NOMO-1 (cell line): ENCODE measurements at regions not wholly inside any gene's neighbourhood (a gene's known extent, or its start where the extent isn't known, plus 50 kb on each side); places are given as distances from the start of the nearest gene placed in this dataset.

ENCODE experiments used
- DNase-seq, 2 experiments: peaks; one replicate each; lab custom pipeline; 2025; ENCODE audit not compliant: unreplicated experiment in 2 of 2; lab: John Stamatoyannopoulos, UW

DNA sequence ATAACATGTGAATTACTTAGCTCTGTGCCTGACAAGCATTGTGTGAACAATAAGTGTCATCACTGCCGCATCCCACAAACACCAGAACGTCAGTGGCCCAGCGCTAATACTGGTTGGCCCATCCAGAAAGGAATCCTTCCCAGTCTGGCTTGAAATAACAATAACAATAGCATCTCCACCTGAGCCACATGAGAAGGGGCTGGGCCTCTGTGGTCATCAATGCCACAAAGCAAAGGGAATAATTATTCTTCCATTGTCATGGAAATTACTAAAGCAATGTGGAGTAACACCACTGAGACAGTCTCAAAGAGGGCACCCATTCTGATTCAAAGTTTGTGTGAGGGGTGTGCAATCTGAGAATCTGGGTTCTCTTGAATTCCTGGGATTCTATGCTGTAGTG is 105.7 kb upstream of the INHBA start:
- no peak for DNase-seq

DNA sequence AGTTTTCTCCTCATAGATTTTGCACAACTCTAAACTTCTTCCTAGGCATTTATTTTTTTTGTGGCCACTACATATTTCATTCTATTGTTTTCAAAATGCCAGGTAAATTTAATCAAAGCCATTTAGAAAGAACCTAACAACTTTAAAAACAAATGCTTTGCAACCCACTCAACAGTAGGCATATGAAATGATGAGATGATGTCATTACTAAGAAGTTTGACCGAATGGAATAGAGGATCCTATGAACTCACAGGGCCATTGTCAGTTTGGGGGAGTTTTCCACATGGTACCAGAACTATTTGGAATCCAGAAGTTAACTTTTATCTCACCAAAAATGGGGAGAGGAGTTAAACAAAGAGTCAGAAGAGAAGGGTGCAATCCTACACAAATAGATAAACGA is 100.7 kb upstream of the INHBA start:
- no peak for DNase-seq

DNA sequence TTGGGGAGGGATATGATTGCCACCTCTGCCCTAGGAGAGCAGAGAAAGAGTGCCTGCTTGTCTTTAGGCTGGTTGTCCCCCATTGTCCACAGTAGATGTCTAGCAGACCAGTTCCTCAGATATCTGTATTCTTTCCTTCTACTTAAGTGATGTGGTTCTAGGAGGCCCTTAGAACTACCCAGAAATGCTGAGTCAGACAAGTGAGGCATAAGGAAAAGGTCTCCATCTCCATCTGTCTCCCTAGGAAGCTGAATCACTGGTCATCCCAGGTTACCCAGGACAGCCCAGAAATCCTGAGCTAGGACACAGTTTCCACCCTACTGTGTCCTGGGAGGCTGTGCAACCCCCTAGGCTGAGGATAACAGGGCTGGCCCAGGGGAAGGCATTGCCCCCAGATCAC is 93.4 kb upstream of the INHBA start:
- no peak for DNase-seq

DNA sequence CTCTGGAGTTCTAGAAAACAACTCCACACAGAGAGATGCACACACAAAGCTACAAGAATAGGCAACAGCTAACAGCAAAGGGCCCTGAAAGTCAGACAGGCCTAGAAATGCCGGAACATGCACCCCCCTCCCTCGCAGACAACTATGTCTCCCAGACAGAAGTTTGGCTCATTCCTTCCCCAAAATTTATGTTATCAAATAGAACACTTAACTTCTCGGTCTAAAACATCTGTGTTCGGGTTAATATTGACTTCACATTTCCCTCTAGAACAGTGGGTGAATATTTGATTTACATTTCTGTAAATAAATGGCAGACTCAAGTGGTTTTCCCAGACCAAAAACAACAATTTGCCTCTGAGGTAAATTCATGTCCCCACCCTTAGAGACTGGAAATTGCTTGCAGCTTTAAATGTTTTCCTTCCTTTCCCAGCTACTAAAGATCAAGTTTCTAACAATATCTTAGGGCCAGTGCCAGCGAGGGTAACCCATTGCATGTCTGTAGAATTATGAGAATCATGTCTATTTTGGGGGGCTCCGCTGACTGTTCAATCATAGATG is 92.5 kb upstream of the INHBA start:
- no peak for DNase-seq

DNA sequence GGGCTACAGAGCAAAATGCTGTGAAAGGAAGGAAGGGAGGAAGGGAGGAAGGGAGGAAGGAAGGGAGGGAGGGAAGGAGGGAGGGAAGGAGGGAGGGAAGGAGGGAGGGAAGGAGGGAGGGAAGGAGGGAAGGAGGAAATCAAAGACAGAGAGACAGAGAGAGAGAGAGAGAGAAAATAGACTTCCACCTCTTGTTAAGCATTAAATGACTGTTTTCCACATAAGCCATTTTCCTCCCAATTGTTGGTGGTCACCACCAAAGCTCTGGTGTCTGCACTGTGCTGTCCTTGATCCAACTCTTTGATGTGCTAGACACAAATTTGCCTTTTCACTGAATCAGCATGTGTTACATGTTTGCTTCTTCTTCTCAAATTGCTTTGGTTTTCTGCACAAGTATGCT is 90.7 kb upstream of the INHBA start:
- DNase-seq, result no peak

DNA sequence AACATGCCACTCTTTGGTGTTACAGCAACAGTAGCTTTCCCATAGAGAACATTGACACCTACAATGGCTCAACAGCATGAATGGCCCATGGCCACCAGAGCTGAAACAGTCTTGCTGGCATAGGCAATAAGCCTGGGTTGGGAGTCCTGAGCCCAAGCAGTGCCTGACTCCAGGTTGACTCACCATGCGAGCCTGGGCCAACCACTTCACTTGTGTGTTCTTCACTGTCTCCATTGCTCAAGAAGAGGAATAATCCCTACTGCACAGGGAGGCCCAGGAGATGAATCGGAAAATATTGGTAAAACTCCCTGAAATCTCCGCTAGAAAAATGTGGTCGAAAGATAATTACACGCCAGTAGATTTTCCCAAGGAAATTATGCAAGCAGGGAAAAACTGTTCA is 89.2 kb upstream of the INHBA start:
- DNase-seq, result no peak

DNA sequence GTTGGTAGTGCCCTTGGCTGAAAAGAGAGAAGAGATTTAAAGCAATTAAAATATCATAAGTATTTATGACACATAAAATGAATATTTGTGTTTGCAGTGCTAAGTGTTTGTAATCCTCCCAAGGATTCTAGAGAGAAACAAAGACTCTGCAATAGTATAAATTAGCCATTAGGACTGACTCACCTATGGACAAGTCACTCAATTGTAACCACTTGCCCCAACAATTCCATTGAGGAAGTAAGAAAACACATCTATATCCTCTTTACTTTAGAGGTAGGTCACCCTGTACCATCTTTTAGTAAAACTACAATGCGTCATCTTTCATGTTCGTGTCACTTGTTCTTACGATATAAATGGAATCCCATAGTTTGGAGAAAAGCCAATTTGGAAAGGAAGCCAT is 85.7 kb upstream of the INHBA start:
- no peak for DNase-seq

DNA sequence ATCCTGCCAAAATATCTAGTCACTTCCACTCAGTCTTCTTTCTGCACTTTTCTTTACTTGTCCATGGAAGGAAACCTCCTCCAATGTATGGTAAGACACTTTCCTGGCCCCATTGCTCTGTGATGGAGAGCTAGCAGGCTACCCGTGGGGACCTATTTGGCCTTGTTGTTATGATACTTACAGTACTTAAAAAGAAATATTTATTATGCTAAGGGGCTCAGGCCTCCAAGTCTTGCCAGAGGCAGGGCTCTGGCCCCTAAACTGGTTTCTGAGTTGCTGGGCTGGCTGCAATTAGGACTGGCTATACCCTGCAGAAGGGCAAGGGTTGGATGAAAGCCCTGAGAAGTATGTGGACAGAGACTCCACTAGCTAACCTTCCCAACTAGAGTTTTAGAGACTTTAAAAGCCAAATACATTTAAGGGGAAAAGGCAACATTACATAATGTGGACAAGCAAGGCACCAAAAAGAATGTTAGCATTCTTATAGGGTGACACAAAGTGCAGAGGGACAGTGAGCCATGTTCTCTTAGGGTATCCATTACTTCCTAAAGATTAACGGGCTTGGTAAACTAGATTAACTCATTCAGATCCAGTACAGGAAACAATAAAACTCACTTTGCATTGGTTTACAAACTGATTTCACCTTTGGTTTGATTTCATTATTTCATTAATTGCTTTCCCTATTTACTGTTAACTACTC is 84.9 kb upstream of the INHBA start:
- no peak for DNase-seq

DNA sequence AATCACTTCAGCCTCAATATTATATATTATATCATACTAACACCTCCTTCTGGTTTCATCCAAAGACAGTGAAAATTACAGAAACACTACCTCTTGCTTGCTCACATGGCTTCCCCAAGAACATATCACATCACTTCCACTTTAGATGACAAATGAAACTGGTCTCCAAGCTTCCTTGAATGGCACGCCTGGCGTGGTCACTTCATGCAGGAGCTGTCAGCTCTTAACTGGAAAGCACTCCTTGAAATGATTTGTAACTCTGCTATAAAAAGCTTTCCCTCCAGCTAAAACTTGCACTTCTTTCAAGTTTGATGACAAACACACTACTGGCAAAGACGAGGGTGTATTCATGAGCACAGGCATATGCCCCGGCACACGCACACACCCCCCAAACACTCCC is 84.1 kb upstream of the INHBA start:
- DNase-seq, result peak in 1 of 2 experiments; percentile 25

DNA sequence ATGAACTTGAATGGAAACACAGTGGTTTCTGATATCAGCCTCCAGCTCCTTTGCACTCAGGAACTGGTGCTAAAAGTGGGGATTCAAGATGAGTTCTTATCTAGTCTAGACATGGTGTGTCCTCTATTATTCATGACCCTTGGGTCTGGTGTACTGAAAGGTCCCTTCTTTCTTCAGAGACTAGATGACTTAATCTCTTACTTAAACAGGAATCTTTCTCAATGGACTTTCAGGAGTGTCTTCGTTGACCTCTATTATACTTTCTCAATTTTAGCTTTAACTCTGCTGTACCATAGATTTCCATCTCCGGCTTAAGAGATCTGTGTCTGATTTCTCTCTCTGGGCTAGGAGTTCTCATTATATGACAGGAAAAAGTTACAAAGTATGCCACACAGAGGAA is 83.5 kb upstream of the INHBA start:
- no peak for DNase-seq

DNA sequence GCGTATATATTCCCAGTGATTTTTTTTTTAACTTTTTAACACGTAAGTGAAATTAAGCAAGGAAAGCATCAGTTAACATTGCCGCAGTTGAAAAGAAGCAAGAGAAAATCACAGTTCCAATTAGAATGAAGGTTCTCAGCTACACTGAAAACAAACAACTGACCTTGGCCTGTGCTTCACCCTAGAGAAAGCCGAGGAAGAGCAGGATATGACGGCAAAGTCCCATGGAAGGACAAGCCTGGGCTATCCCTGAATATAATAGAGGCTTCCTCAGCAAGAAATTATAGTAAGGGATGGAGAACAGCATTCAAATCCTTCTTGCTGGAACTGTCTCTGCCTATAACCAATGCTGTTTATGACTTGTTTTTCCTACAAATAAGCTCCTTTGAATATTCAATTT is 83.0 kb upstream of the INHBA start:
- no peak for DNase-seq

DNA sequence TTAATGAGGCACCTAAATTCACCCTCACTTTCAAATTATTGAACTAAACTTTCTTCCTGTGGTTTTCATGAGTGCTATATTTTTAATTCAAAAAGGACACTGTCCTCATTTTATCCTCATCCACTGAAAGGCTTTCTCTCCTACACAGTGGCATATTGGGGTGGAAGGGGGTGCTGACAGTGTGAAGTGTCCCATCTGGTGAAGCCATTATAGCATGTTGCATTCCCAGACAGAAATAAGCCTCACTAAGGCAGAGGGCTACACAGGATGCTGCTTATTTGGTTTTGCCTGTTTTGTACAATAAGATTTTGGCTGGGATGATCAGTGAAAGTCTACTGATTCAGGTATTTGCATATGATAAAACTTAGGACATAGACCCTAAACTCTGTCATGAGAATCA is 82.4 kb upstream of the INHBA start:
- DNase-seq, result no peak

DNA sequence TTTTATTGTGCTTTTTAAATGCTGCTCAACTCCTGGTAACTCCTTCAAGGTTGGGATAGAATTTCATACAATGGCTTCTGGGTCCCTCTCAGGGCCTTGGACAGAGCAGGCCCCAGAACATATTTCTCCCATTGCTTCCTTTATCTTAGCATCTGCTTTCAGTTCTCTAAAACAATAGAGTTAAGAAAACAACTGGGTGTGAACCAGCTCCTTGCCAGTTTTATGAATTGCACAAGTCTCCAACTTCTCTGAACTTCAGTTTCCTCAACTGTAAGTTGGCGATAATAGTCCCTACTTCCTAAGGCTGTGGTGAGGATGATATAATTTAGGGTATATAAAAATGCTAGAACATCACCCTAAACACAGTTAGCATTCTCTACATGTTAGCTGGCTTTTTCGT is 77.0 kb upstream of the INHBA start:
- DNase-seq, result peak; percentile 93 to 99

DNA sequence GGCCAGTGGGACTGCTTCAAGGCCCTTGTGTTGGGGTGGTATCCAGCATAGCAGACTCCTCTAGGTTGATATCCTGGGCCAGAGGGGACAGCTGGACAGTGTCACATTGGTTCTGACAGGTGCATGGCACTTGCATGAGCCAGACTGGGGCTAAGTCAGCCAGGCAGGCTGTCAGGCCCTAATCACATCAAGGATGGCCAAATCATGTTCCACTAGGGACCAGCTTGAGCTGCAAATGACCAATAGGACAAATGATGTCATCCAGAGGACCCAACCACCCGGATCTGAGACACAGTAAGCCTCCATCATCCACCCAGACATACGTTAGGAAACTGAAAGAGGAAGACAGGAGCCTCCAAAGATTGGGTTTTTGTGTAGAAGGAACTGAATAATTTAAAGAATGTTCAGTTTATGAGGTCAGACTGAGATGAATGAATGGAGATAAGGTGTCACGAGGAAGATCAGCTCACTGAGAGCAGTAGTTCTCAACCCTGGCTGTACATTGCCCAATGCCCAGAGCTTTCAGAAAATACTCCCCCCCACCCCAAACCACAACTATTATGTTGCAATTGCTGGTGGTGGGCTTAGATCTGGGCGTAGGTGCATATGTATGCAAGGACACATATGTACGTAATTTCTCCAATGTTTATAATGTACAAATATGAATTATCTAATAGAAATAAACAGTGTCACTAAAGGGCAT is 75.2 kb upstream of the INHBA start:
- peak; percentile 92 to 98 for DNase-seq

DNA sequence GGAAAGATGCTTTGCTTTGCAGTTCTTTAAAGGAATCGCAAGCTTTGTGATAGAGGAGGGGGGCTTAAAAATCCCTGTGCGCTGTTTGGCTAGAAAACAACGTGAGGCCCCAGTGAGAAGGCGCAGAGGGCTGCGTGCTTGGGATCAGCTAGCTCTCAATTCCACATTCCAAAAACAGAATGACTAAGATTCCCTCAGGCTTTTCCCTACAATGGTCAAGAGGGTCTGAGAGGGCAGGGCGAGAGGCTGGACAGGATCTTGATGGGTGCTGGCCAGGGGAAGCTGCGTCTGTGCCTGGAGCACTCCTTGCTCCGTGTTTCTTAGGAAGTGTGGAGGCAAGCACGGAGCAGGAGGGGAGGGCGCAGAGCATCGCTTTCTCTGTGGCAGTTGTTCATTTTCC is 72.1 kb upstream of the INHBA start:
- DNase-seq, result no peak

DNA sequence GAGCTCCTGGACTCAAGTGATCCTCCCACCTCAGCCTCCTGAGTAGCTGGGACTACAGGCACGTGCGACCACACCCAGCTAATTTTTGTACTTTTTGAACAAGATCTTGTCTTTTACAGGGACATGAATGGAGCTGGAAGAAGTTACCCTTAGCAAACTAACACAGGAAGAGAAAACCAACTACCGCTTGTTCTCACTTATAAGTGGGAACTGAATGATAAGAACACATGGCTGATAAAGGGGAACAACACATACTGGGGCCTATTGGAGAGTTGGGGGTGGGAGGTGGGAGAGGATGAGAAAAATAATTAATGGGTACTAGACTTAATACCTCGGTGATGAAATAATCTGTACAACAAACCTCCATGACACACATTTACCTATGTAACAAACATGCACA is 70.9 kb upstream of the INHBA start:
- DNase-seq, result no peak

DNA sequence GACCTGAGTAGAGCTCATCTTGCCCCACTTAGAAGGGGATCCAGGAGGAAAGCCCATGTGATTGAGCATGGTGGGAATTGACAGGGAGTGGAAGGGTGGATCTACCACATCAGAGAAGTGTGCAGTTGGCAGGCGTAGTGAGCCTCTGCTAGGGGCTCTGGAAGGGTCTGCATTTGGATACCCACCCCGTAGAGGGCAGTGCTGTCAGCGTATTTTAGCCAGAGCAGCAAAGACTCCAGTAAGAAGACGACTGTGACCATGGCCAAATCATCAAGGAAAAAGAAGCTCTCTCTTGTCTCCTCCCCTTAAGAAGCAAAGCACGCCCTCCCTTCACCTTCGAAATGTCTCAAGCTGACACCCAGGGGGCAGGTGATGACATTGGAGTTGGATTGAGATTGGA is 68.8 kb upstream of the INHBA start:
- DNase-seq, result no peak

DNA sequence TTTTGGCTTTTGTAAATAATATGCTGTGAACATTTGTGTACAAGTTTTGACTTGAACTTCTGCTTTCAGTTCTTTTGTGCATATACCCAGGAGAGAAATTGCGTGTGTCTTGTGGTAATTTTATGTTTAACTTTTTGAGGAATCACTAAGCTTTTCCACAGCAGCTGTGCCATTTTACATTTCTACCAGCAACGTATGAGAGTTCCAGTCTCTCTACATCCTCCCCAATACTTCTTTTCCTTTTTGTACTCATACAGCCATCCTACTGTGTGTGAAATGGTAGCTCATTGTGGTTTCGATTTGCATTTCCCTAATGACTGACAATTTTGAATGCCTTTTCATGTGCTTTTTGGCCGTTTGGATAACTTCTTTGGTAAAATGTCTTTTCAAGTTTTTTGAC is 66.3 kb upstream of the INHBA start:
- DNase-seq, result peak in 1 of 2 experiments; percentile 8

DNA sequence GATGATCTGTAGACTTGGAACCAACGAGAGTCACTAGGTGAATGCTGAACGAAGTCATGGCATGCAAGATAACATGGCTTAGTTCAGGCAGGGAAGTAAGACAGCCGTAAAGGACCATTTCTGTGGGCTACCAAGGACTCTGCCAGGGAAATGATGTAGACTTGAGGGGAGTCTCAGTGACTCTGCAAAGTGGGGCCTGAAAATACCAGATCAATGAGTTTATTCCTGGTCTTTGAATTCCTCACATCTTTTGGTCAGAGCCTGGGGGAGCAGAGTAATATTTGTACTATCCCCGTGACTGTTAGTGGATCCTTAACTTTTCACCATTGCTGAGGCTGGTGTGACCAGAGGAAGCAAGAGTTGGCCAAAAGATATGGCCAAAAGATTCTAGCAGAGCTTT is 60.7 kb upstream of the INHBA start:
- DNase-seq, result no peak

DNA sequence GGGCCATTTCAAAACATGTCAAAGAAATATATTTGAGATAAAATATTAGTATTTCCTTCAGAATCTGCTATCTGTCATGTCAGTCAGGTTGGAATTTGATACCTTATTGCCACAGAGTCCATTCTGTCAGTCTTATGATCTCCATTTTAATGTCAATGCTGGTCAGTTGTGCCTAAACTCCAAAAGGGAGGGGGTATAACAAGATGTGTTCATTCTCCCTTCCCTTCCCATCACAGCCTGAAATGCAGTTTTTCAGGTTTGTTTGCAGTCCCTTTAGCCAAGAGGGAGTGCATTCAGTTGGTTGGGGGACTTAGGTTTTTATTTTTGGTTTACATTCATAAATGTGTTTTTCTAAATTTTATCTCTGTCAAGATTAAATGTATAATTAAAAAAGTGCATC is 59.8 kb upstream of the INHBA start:
- DNase-seq, result no peak

DNA sequence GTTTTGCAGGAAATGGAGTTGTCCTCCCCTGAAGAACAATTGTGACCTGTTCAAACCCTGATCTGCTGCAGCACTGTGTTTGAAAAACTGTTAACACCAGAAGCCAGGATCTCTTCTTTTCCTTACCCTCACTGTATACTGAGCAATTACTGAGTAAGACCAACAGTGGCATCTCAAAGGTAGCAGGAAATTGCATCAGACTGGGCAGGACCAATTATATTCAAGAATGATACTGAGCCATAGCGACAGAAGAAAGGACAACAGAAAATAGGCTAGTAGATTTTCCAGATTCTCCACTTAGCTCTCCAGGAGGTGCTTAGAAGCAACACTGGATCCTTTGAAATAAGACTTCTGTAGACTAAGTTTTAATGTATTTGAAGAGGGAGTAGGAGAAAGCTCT is 57.4 kb upstream of the INHBA start:
- DNase-seq, result no peak

DNA sequence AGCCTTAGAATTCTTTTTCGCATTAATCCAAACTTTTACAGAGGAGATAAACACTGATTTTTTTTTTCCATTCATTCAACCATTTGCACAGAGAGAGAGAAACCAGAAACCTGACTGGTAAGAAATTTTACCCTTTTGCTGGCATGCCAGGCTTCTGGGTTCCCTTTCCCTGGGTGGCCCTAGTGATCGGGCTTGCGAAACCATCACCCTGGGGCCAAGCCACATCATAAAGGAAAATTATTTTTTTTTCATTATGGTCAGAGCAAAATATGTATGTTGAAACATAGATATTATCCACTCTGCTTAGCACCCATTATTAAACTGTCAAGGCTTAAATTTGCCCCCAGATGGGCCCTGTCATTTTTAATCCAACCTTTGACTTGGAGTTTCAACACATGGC is 55.4 kb upstream of the INHBA start:
- DNase-seq, result no peak
